ENCODE measurements at regions not wholly inside any gene's neighbourhood (a gene's known extent, or its start where the extent isn't known, plus 50 kb on each side); places are given as distances from the start of the nearest gene placed in this dataset.

DNA sequence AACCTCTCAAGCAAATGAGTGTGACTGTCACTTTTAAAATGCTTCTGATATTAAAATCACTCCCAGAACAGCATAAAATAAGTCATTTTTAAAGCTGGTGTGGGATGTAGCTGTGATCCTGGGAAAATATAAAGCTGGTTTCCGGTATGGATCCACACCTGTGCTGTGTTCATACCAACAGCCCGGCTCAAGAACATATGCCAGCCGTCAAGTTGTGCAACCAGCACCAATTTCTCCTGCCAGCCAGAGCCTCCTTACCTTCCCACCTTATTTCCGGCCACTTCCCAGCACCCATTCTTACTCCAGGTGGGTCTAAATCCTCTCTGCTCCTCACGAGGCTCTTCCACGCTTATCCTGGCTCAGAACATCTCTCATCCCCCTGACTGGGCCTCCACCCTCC lies 50.9 kb upstream of the RPS6KA2 start:
- TF ChIP-seq, protein P1, sequence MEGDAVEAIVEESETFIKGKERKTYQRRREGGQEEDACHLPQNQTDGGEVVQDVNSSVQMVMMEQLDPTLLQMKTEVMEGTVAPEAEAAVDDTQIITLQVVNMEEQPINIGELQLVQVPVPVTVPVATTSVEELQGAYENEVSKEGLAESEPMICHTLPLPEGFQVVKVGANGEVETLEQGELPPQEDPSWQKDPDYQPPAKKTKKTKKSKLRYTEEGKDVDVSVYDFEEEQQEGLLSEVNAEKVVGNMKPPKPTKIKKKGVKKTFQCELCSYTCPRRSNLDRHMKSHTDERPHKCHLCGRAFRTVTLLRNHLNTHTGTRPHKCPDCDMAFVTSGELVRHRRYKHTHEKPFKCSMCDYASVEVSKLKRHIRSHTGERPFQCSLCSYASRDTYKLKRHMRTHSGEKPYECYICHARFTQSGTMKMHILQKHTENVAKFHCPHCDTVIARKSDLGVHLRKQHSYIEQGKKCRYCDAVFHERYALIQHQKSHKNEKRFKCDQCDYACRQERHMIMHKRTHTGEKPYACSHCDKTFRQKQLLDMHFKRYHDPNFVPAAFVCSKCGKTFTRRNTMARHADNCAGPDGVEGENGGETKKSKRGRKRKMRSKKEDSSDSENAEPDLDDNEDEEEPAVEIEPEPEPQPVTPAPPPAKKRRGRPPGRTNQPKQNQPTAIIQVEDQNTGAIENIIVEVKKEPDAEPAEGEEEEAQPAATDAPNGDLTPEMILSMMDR (IDR thresholded peaks at IDR 0.05; ENCODE audit: insufficient read depth, low read depth, low read length, missing control alignments): no peak
- no peak overlapping the region for H3K4me3 ChIP-seq (ENCODE audit: low read depth, low read length)

More for the DNA sequence above, 50.9 kb upstream of the RPS6KA2 start:
- DNase-seq (ENCODE audit: low read depth): no peak

Data from GM12865 (cell line).